CD4-positive, alpha-beta T cell treated with Interleukin-4 for 4 hours (primary cell): ENCODE measurements at regions not wholly inside any gene's neighbourhood (a gene's known extent, or its start where the extent isn't known, plus 50 kb on each side); places are given as distances from the start of the nearest gene placed in this dataset.

Source experiments
- DNase-seq: peaks from one replicate; pipeline ENCODE4 v3.0.0-alpha.2; 2020

GRCh38 chr15:62792986-62793751 lies 249.4 kb upstream of the TPM1 start:
- no peak for DNase-seq

- no peak for DNase-seq
These were observed 248.8 kb upstream of the TPM1 start for GRCh38 chr15:62793752-62794144.

GRCh38 chr15:62795171-62795570 lies 247.4 kb upstream of the TPM1 start:
- no peak for DNase-seq

GRCh38 chr15:62795700-62796695 lies 246.5 kb upstream of the TPM1 start:
- no peak for DNase-seq

- DNase-seq: no peak
These were observed 245.4 kb upstream of the TPM1 start for GRCh38 chr15:62797171-62797570.

GRCh38 chr15:62798536-62798935 lies 244.0 kb upstream of the TPM1 start:
- DNase-seq: no peak

GRCh38 chr15:62799037-62799436 lies 243.5 kb upstream of the TPM1 start:
- no peak for DNase-seq

GRCh38 chr15:62799919-62800318 lies 242.6 kb upstream of the TPM1 start:
- no peak for DNase-seq

- no peak for DNase-seq
These were observed 239.9 kb upstream of the TPM1 start for GRCh38 chr15:62802612-62803011.

- DNase-seq: no peak
These were observed 238.6 kb upstream of the TPM1 start for GRCh38 chr15:62803856-62804400.

- no peak for DNase-seq
These were observed 237.0 kb upstream of the TPM1 start for GRCh38 chr15:62805502-62805901.

- no peak for DNase-seq
These were observed 234.9 kb upstream of the TPM1 start for GRCh38 chr15:62807539-62808130.

- DNase-seq: no peak
These were observed 233.2 kb upstream of the TPM1 start for GRCh38 chr15:62809115-62809967.

GRCh38 chr15:62809968-62810260 lies 232.6 kb upstream of the TPM1 start:
- DNase-seq: no peak

- no peak for DNase-seq
These were observed 230.1 kb upstream of the TPM1 start for GRCh38 chr15:62812515-62812835.

- DNase-seq: no peak
These were observed 226.0 kb upstream of the TPM1 start for GRCh38 chr15:62816342-62817069.

GRCh38 chr15:62818691-62819090 lies 223.9 kb upstream of the TPM1 start:
- DNase-seq: no peak

GRCh38 chr15:62821384-62822131 lies 221.0 kb upstream of the TPM1 start:
- no peak for DNase-seq

GRCh38 chr15:62822228-62822627 lies 220.3 kb upstream of the TPM1 start:
- DNase-seq: no peak

GRCh38 chr15:62823561-62823960 lies 219.0 kb upstream of the TPM1 start:
- DNase-seq: no peak
